ENCODE measurements at regions not wholly inside any gene's neighbourhood (a gene's known extent, or its start where the extent isn't known, plus 50 kb on each side); places are given as distances from the start of the nearest gene placed in this dataset.
"Not testable (repeated sequence)": the region's sequence is repeated elsewhere in the genome, so short reads cannot be mapped to it uniquely, and the experiment has no call there.

DNA sequence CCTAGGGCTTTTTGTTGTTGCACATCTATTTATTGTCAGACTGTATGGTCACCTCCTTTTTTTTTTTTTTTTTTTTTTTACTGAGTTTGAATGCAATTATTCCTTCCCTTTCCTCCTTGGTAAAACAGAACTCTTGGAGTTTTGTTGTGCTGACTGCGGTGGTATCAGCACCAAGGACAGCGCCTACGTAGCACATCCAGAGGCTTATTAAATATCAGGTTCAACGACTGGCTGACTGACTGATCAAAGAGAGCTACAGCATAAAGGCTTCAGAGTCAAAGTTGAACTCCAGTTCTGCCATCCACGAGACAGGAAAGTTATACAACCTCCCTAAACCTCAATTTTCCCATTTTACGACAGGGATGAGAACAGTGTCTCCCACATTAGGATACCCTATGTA lies 86.1 kb upstream of the RBFOX1 start:
- no peak overlapping the region for H3K4me3 ChIP-seq (replicated peaks in 1 of 2; ENCODE audit: low read depth in 2 of 2, low read length in 2 of 2)
- DNase-seq (ENCODE audit: low read depth in 2 of 2), result no peak
- TF ChIP-seq CTCF (IDR thresholded peaks at IDR 0.05; ENCODE audit: low read depth, low read length), result no peak

DNA sequence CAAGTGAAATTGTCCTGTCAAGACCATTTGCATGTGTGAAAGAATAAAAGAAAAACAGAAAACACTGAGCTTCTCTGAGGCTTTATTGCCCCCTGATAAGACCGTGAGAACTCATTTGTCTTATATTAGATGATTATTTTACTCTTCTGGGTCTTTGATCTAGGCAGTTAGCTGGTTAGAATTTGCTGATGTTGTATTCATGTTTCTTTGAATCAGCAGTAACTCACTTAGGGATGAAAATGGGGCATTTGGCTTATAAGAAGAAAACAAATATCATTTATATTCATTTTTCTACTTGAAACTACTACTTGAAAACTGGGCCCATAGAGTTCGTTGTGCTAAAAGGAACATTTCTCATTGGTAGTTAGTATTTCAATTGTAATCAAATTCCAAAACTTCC lies 93.1 kb upstream of the RBFOX1 start:
- TF ChIP-seq CTCF (IDR thresholded peaks at IDR 0.05; ENCODE audit: low read depth, low read length), result no peak
- DNase-seq (ENCODE audit: low read depth in 2 of 2), result no peak
- H3K4me3 ChIP-seq (replicated peaks in 1 of 2; ENCODE audit: low read depth in 2 of 2, low read length in 2 of 2), result no peak overlapping the region

DNA sequence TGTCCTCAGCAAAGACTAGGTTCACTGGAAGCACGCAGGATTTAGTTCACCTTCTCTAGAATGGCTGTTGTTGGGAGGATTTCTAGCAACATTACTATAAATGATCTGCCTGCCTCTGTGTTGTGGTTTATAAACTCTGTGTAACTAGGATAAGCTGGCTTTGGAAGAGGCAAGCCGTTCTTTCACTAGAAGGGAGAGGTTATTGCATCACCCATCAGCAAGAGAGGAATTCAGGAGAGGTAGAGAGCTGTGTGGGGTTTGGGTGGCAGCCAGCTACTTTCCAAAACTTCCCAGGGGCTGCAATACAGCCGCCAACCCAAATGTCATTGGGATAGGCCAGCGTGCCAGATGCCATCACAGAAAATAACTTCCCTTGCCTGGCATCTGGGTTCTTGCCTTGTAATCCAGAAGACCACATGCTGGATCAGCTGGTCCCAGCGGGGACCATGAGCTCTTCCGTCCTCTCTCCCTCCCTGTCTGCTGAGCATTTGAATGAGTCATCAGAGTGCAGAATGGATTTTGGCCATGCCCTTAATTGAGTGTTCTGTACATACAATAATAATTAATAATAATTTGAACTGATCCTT lies 95.7 kb upstream of the RBFOX1 start:
- DNase-seq (ENCODE audit: low read depth in 2 of 2), result no peak
- H3K4me3 ChIP-seq (replicated peaks in 1 of 2; ENCODE audit: low read depth in 2 of 2, low read length in 2 of 2), result no peak overlapping the region
- TF ChIP-seq CTCF (IDR thresholded peaks at IDR 0.05; ENCODE audit: low read depth, low read length), result no peak

GRCh38 chr16:7233975-7234374 lies 98.7 kb upstream of the RBFOX1 start:
- TF ChIP-seq CTCF (IDR thresholded peaks at IDR 0.05; ENCODE audit: low read depth, low read length), result no peak
- DNase-seq (ENCODE audit: low read depth in 2 of 2), result no peak
- no peak overlapping the region for H3K4me3 ChIP-seq (replicated peaks in 1 of 2; ENCODE audit: low read depth in 2 of 2, low read length in 2 of 2)

GRCh38 chr16:7231762-7232161 lies 100.9 kb upstream of the RBFOX1 start:
- no peak overlapping the region for H3K4me3 ChIP-seq (replicated peaks in 1 of 2; ENCODE audit: low read depth in 2 of 2, low read length in 2 of 2)
- no peak for DNase-seq (ENCODE audit: low read depth in 2 of 2)
- TF ChIP-seq CTCF (IDR thresholded peaks at IDR 0.05; ENCODE audit: low read depth, low read length), result no peak

GRCh38 chr16:7229433-7230218 lies 103.0 kb upstream of the RBFOX1 start:
- DNase-seq (ENCODE audit: low read depth in 2 of 2); H3K4me3 ChIP-seq (replicated peaks in 1 of 2; ENCODE audit: low read depth in 2 of 2, low read length in 2 of 2): not testable (repeated sequence)

DNA sequence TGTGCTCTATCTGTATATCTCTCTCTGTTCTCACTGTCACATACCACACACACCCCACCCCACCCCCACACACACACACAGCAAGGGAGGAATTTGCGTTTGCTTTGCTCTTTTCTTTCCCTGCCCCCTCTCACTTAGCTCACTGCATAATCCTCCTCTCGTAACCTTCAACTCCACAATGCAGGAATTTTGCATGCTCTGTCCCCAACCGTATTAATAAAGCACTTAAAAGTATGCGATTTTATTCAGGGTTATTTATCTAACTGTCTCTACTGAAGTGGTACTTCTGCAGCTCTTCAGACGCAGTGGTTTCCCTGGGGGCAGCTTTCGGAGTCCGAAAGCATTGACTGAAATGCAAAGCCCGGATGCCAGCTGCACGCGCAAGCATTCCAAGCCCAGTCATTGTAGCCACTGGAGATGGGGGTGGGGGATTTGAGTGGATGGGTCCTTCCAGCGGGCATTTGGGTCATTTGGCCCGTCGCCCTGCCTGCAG lies 105.4 kb upstream of the RBFOX1 start:
- TF ChIP-seq CTCF (IDR thresholded peaks at IDR 0.05; ENCODE audit: low read depth, low read length), result no peak
- H3K4me3 ChIP-seq (replicated peaks in 1 of 2; ENCODE audit: low read depth in 2 of 2, low read length in 2 of 2), result no peak overlapping the region
- DNase-seq (ENCODE audit: low read depth in 2 of 2), result no peak
